Calu3 (cell line): ENCODE measurements at regions not wholly inside any gene's neighbourhood (a gene's known extent, or its start where the extent isn't known, plus 50 kb on each side); places are given as distances from the start of the nearest gene placed in this dataset.

Experiments used
- BruUV-seq: library from RNA; stranded (reverse); fragments of 400-500 nt; replicated peaks from 2 replicates; lab custom pipeline; 2021; lab: Mats Ljungman, UMichigan
- CTCF ChIA-PET: fragments of 300-600 bp; sonication (Branson Sonifier 250); formaldehyde crosslinking; loops from one replicate; lab custom pipeline; 2022; ENCODE audit warnings: antibody characterized with exemption; lab: Charles Lee
- DNase-seq: peaks from one replicate; pipeline ENCODE4 v3.0.0; 2022
- H3K27ac Mint-ChIP-seq: one replicate; pipeline ENCODE4 v1.8.0; 2022; ENCODE audit warnings: mixed read lengths; ENCODE audit not compliant: unreplicated experiment
- H3K27me3 Mint-ChIP-seq: one replicate; pipeline ENCODE4 v1.8.0; 2022; ENCODE audit warnings: mixed read lengths; ENCODE audit not compliant: unreplicated experiment
- H3K36me3 Mint-ChIP-seq: one replicate; pipeline ENCODE4 v1.8.0; 2022; ENCODE audit warnings: mild to moderate bottlenecking, moderate library complexity, mixed read lengths; ENCODE audit not compliant: insufficient read depth, unreplicated experiment
- H3K4me1 Mint-ChIP-seq: one replicate; pipeline ENCODE4 v1.8.0; 2022; ENCODE audit warnings: mild to moderate bottlenecking, low read depth, mixed read lengths; ENCODE audit not compliant: unreplicated experiment
- H3K4me3 Mint-ChIP-seq: one replicate; pipeline ENCODE4 v1.8.0; 2022; ENCODE audit warnings: mild to moderate bottlenecking, low read depth, moderate library complexity, mixed read lengths; ENCODE audit not compliant: unreplicated experiment
- H3K9me3 Mint-ChIP-seq: one replicate; pipeline ENCODE4 v1.8.0; 2022; ENCODE audit warnings: low read depth, mixed read lengths; ENCODE audit not compliant: unreplicated experiment
- intact Hi-C: fragments of 100-400 bp; cut with micrococcal nuclease; formaldehyde crosslinking; loops from one replicate; pipeline ENCODE4 v1.10.0; 2022; ENCODE audit not compliant: unreplicated experiment
- TF ChIP-seq, protein P1 (sequence below): fragments of 200-600 bp; IDR thresholded peaks from one replicate; pipeline ENCODE4 v1.8.0; 2022; ENCODE audit warnings: antibody characterized with exemption; ENCODE audit not compliant: unreplicated experiment

DNA sequence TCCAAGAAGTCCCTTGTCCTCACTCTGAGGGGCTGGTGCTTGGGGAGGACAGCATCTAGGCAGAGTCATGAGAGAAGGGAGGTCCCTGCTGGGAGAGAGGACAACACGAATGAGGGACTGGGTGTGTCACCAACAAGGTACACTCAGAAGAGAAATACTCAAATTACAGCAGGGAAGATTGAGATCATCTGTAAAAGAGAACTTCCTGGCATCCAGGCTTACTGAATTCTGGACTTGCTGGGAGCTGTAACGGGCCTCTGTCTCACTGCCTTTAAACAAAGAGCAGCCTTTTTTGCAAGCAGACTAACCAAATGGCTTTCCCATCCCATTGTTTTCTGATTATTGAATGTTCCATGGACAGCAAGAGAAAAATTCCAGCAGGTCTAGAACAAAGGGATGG lies 195.7 kb upstream of the RAB4A start:
- Mint-ChIP-seq H3K4me3 (no peak overlapping the region), H3K4me1 (no peaks in the 10 kb centered on the region), H3K27ac (no peak overlapping the region), H3K9me3 (no peaks in the 10 kb centered on the region), H3K36me3 (no peaks in the 10 kb centered on the region), H3K27me3 (no peaks in the 10 kb centered on the region)
- intact Hi-C loops = no loop called here
- CTCF ChIA-PET = no interaction called here
- no TSS peak for BruUV-seq
- DNase-seq = no peak
- TF ChIP-seq, protein P1, sequence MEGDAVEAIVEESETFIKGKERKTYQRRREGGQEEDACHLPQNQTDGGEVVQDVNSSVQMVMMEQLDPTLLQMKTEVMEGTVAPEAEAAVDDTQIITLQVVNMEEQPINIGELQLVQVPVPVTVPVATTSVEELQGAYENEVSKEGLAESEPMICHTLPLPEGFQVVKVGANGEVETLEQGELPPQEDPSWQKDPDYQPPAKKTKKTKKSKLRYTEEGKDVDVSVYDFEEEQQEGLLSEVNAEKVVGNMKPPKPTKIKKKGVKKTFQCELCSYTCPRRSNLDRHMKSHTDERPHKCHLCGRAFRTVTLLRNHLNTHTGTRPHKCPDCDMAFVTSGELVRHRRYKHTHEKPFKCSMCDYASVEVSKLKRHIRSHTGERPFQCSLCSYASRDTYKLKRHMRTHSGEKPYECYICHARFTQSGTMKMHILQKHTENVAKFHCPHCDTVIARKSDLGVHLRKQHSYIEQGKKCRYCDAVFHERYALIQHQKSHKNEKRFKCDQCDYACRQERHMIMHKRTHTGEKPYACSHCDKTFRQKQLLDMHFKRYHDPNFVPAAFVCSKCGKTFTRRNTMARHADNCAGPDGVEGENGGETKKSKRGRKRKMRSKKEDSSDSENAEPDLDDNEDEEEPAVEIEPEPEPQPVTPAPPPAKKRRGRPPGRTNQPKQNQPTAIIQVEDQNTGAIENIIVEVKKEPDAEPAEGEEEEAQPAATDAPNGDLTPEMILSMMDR = no peak

- no peak for DNase-seq
- CTCF ChIA-PET = no interaction called here
These were observed 195.2 kb upstream of the RAB4A start for GRCh38 chr1:229075716-229076115.

DNA sequence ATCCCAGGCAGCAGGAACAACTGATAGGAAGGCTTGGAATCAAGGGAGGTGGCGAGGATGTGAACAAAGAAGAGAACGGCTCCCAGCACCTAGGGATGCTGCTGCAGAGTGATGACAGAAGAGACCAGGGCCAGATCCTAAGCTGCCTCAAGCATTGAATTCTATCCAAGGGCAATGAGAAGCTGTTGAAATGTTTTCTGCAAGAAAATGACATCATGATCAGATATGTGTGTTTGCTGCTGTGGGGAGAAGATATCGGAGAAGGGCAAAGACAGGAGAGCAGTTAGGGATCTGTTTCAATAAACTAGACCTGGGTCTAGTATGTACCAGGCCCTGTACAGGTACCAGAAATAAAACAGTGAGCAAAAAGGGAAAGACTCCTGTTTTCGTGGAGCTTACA lies 194.7 kb upstream of the RAB4A start:
- TF ChIP-seq, protein P1 = no peak
- Mint-ChIP-seq H3K9me3 (no peaks in the 10 kb centered on the region), H3K4me3 (no peak overlapping the region), H3K27ac (no peak overlapping the region), H3K36me3 (no peaks in the 10 kb centered on the region), H3K27me3 (no peaks in the 10 kb centered on the region), H3K4me1 (no peaks in the 10 kb centered on the region)
- CTCF ChIA-PET = no interaction called here
- intact Hi-C loops = no loop called here
- BruUV-seq = no TSS peak
- DNase-seq = no peak

More at GRCh38 chr1:229075716-229076115, 195.2 kb upstream of the RAB4A start:
- Mint-ChIP-seq H3K27me3 (no peaks in the 10 kb centered on the region), H3K4me3 (no peak overlapping the region), H3K9me3 (no peaks in the 10 kb centered on the region), H3K4me1 (no peaks in the 10 kb centered on the region), H3K27ac (no peak overlapping the region), H3K36me3 (no peaks in the 10 kb centered on the region)
- BruUV-seq = no TSS peak
- TF ChIP-seq, protein P1 = no peak
- intact Hi-C loops = no loop called here

GRCh38 chr1:229079016-229079595 lies 191.8 kb upstream of the RAB4A start:
- TF ChIP-seq, protein P1 = no peak
- no TSS peak for BruUV-seq
- Mint-ChIP-seq H3K27me3 (no peaks in the 10 kb centered on the region), H3K27ac (no peak overlapping the region), H3K4me1 (no peaks in the 10 kb centered on the region), H3K36me3 (no peaks in the 10 kb centered on the region), H3K9me3 (peaks cover 7% of the 10 kb centered on the region), H3K4me3 (no peak overlapping the region)
- no peak for DNase-seq
- CTCF ChIA-PET = interaction anchor here (0.5 to 1.0 kb wide), 3 partner anchors 9 to 205 kb away, joined by 3 read pairs; no protein-coding TSS in a partner anchor
- intact Hi-C loops = no loop called here
